SK-N-SH treated with all-trans-retinoic acid at 6 μM for 48 hours (cell line): ENCODE measurements at regions not wholly inside any gene's neighbourhood (a gene's known extent, or its start where the extent isn't known, plus 50 kb on each side); places are given as distances from the start of the nearest gene placed in this dataset.
"Not testable (repeated sequence)": the region's sequence is repeated elsewhere in the genome, so short reads cannot be mapped to it uniquely, and the experiment has no call there.

Experiments
- ATAC-seq: fragments of 200-7000 bp; cut with Tn5 transposase; 3 replicates; pipeline ENCODE4 v1.9.1; 2020; ENCODE audit warnings: mild to moderate bottlenecking, moderate library complexity
- ARNTL ChIP-seq: fragments of 450-650 bp; formaldehyde crosslinking; IDR thresholded peaks from 2 replicates; pipeline ENCODE4 v1.5.0; 2020; ENCODE audit warnings: low read depth, mild to moderate bottlenecking, moderate library complexity, borderline replicate concordance
- BACH2 ChIP-seq: fragments of 250-450 bp; sonication (Bioruptor Pico); IDR thresholded peaks from 2 replicates; pipeline ENCODE4 v1.9.0; 2021; ENCODE audit warnings: mild to moderate bottlenecking, borderline replicate concordance
- CSDC2 ChIP-seq: fragments of 250-450 bp; sonication (Bioruptor Pico); IDR thresholded peaks from 2 replicates; pipeline ENCODE4 v1.5.0; 2020; ENCODE audit warnings: mild to moderate bottlenecking, moderate library complexity
- ESRRG ChIP-seq: fragments of 250-450 bp; sonication (Bioruptor Pico); IDR thresholded peaks from 2 replicates; pipeline ENCODE4 v1.6.1; 2021; ENCODE audit warnings: mild to moderate bottlenecking
- GLIS3 ChIP-seq: fragments of 250-450 bp; sonication (Bioruptor Pico); IDR thresholded peaks from 2 replicates; pipeline ENCODE4 v1.5.0; 2020; ENCODE audit warnings: mild to moderate bottlenecking, moderate library complexity
- ISL1 ChIP-seq: fragments of 250-450 bp; sonication (Bioruptor Pico); IDR thresholded peaks from 2 replicates; pipeline ENCODE4 v2.1.2; 2022; ENCODE audit warnings: mild to moderate bottlenecking, moderate library complexity
- OSR1 ChIP-seq: fragments of 250-450 bp; sonication (Bioruptor Pico); IDR thresholded peaks from 2 replicates; pipeline ENCODE4 v1.8.0; 2022; ENCODE audit warnings: moderate library complexity, mild to moderate bottlenecking, inconsistent platforms
- PPARA ChIP-seq: fragments of 250-450 bp; sonication (Bioruptor Pico); IDR thresholded peaks from 2 replicates; pipeline ENCODE4 v1.5.0; 2020; ENCODE audit warnings: mild to moderate bottlenecking, borderline replicate concordance
- RARB ChIP-seq: fragments of 250-450 bp; sonication (Bioruptor Pico); IDR thresholded peaks from 2 replicates; pipeline ENCODE4 v1.8.0; 2021; ENCODE audit warnings: mild to moderate bottlenecking, moderate library complexity
- SNAI2 ChIP-seq: fragments of 250-450 bp; sonication (Bioruptor Pico); IDR thresholded peaks from 2 replicates; pipeline ENCODE4 v1.5.0; 2020; ENCODE audit warnings: mild to moderate bottlenecking, moderate library complexity
- TCF4 ChIP-seq: fragments of 250-450 bp; sonication (Bioruptor Pico); IDR thresholded peaks from 2 replicates; pipeline ENCODE4 v1.8.0; 2021; ENCODE audit warnings: mild to moderate bottlenecking, moderate library complexity, borderline replicate concordance
- ZC3H10 ChIP-seq: fragments of 250-450 bp; sonication (Bioruptor Pico); IDR thresholded peaks from 2 replicates; pipeline ENCODE4 v1.5.1; 2021; ENCODE audit warnings: mild to moderate bottlenecking, moderate library complexity
- ZFP3 ChIP-seq: fragments of 250-450 bp; sonication (Bioruptor Pico); IDR thresholded peaks from 2 replicates; pipeline ENCODE4 v1.5.0; 2020; ENCODE audit warnings: mild to moderate bottlenecking, moderate library complexity
- ZFP30 ChIP-seq: fragments of 450-650 bp; formaldehyde crosslinking; IDR thresholded peaks from 2 replicates; pipeline ENCODE4 v1.5.0; 2022; ENCODE audit warnings: mild to moderate bottlenecking, moderate library complexity
- ZNF565 ChIP-seq: fragments of 450-650 bp; formaldehyde crosslinking; conservative IDR thresholded peaks from 2 replicates; pipeline ENCODE4 v1.5.0; 2020; ENCODE audit warnings: low read depth, mild to moderate bottlenecking, moderate library complexity
- ZNF70 ChIP-seq: fragments of 450-650 bp; formaldehyde crosslinking; IDR thresholded peaks from 2 replicates; pipeline ENCODE4 v1.5.0; 2020; ENCODE audit warnings: mild to moderate bottlenecking, moderate library complexity
- TF ChIP-seq, protein P1 (sequence below): fragments of 250-450 bp; sonication (Bioruptor Pico); IDR thresholded peaks from 2 replicates; pipeline ENCODE4 v1.5.1; 2021; ENCODE audit warnings: mild to moderate bottlenecking, moderate library complexity
- TF ChIP-seq, protein P2 (sequence below): fragments of 250-450 bp; sonication (Bioruptor Pico); IDR thresholded peaks from 2 replicates; pipeline ENCODE4 v1.8.0; 2020; ENCODE audit warnings: mild to moderate bottlenecking, moderate library complexity, borderline replicate concordance
- TF ChIP-seq, protein P3 (sequence below): fragments of 250-450 bp; sonication (Bioruptor Pico); IDR thresholded peaks from 2 replicates; pipeline ENCODE4 v1.5.1; 2020; ENCODE audit warnings: low read depth, mild to moderate bottlenecking, moderate library complexity
- TF ChIP-seq, protein P4 (sequence below): fragments of 250-450 bp; sonication (Bioruptor Pico); IDR thresholded peaks from 2 replicates; pipeline ENCODE4 v1.8.0; 2021; ENCODE audit warnings: low read depth, mild to moderate bottlenecking, moderate library complexity, borderline replicate concordance
- TF ChIP-seq, protein P5 (sequence below): fragments of 250-450 bp; sonication (Bioruptor Pico); IDR thresholded peaks from 2 replicates; pipeline ENCODE4 v1.5.0; 2020; ENCODE audit warnings: mild to moderate bottlenecking, moderate library complexity

DNA sequence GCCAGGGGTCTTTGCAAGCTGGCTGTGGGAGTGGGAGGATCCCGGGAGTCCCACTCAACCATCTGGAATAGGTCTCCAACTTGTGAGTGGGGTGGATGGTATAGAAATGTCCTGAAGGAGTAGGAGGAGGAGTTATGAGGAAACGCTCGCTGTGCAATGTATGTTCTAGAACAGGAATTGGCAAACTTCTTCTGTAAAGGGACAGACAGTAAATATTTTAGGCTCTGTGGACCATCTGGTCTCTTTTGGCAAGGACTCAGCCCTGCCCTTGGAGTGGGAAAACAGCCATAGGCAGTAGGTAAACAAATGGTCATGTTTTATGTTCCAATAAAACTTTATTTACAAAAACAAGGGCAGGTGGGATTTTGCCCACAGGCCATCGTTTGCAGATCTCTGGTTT is 149.2 kb downstream of the NPIPB5 start:
- ATAC-seq: no peak
- TF ChIP-seq PPARA (no peak), SNAI2 (CRISPR knock-in tag) (no peak), ZNF565 (no peak), BACH2 (CRISPR knock-in tag) (no peak), ZC3H10 (no peak), ESRRG (CRISPR knock-in tag) (no peak), RARB (no peak), ZFP30 (no peak), GLIS3 (no peak), ZFP3 (CRISPR knock-in tag) (no peak)
- TF ChIP-seq, protein P1, sequence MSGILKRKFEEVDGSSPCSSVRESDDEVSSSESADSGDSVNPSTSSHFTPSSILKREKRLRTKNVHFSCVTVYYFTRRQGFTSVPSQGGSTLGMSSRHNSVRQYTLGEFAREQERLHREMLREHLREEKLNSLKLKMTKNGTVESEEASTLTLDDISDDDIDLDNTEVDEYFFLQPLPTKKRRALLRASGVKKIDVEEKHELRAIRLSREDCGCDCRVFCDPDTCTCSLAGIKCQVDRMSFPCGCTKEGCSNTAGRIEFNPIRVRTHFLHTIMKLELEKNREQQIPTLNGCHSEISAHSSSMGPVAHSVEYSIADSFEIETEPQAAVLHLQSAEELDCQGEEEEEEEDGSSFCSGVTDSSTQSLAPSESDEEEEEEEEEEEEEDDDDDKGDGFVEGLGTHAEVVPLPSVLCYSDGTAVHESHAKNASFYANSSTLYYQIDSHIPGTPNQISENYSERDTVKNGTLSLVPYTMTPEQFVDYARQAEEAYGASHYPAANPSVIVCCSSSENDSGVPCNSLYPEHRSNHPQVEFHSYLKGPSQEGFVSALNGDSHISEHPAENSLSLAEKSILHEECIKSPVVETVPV (CRISPR knock-in tag): no peak
- TF ChIP-seq, protein P2, sequence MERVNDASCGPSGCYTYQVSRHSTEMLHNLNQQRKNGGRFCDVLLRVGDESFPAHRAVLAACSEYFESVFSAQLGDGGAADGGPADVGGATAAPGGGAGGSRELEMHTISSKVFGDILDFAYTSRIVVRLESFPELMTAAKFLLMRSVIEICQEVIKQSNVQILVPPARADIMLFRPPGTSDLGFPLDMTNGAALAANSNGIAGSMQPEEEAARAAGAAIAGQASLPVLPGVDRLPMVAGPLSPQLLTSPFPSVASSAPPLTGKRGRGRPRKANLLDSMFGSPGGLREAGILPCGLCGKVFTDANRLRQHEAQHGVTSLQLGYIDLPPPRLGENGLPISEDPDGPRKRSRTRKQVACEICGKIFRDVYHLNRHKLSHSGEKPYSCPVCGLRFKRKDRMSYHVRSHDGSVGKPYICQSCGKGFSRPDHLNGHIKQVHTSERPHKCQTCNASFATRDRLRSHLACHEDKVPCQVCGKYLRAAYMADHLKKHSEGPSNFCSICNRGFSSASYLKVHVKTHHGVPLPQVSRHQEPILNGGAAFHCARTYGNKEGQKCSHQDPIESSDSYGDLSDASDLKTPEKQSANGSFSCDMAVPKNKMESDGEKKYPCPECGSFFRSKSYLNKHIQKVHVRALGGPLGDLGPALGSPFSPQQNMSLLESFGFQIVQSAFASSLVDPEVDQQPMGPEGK (CRISPR knock-in tag): no peak

DNA sequence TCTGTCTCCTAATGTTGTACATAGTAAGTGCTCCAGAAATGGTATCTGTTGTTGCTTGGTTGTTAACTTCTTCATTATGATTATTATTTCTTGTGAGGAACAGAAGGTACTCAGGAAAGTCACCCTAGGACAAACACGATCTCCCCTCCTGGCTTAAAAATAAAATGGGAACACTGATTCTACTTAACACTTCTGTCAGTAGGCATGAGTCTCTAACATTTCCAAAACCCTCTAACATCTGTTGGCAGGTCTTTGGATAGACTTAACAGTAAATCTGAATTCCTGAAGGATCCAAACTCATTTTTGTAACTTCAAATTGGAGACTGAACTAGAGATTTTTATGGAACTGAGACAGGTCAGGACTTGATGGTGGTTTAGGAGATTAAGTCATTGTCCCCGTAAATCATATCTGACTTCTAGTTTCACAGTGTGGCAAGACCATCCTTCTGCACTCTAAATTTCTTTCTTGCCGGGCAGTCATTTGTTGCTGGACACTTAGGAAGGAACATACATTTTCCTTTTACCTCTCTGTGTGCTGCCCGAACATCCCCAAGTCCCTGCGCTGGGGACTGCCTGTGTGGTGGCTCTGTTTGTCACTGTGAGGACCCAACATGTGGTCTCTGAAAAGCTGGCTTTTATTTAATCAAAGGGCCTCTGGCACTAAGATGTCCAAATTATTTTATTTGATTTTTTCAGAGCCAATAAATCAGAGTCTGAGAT is 149.9 kb downstream of the NPIPB5 start:
- ATAC-seq: no peak
- TF ChIP-seq ZNF565 (no peak), CSDC2 (CRISPR knock-in tag) (no peak), ARNTL (CRISPR knock-in tag) (no peak), ESRRG (CRISPR knock-in tag) (no peak), SNAI2 (CRISPR knock-in tag) (no peak), OSR1 (CRISPR knock-in tag) (no peak), ISL1 (CRISPR knock-in tag) (no peak), TCF4 (CRISPR knock-in tag) (no peak), BACH2 (CRISPR knock-in tag) (no peak)
- TF ChIP-seq, protein P2 (CRISPR knock-in tag): no peak

DNA sequence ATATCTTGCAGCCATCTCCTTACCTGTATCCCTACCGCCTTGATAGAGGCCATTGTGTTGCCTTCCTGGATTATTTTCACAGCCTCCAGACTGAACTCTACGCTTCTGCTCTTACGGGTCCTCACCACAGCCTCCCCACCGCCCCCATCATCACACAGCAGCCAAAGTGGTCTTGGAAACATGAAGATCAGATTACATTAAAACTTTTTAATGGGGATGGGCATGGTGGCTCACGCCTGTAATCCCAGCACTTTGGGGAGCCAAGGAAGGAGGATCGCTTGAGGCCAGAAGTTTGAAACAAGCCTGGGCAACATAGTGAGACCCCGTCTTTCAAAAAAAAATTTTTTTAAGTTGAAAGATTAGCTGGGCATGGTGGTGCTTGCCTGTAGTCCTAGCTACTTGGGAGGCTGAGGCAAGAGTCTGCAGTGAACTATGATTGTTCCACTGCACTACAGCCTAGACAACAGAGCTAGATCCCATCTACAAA is 150.5 kb downstream of the NPIPB5 start:
- ATAC-seq: no peak
- TF ChIP-seq, protein P1 (CRISPR knock-in tag): no peak
- TF ChIP-seq ZFP3 (CRISPR knock-in tag) (no peak), ISL1 (CRISPR knock-in tag) (no peak), ZNF70 (no peak), OSR1 (CRISPR knock-in tag) (no peak), BACH2 (CRISPR knock-in tag) (no peak), PPARA (no peak)
- TF ChIP-seq, protein P3, sequence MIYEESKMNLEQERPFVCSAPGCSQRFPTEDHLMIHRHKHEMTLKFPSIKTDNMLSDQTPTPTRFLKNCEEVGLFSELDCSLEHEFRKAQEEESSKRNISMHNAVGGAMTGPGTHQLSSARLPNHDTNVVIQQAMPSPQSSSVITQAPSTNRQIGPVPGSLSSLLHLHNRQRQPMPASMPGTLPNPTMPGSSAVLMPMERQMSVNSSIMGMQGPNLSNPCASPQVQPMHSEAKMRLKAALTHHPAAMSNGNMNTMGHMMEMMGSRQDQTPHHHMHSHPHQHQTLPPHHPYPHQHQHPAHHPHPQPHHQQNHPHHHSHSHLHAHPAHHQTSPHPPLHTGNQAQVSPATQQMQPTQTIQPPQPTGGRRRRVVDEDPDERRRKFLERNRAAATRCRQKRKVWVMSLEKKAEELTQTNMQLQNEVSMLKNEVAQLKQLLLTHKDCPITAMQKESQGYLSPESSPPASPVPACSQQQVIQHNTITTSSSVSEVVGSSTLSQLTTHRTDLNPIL (CRISPR knock-in tag): no peak
- TF ChIP-seq, protein P4, sequence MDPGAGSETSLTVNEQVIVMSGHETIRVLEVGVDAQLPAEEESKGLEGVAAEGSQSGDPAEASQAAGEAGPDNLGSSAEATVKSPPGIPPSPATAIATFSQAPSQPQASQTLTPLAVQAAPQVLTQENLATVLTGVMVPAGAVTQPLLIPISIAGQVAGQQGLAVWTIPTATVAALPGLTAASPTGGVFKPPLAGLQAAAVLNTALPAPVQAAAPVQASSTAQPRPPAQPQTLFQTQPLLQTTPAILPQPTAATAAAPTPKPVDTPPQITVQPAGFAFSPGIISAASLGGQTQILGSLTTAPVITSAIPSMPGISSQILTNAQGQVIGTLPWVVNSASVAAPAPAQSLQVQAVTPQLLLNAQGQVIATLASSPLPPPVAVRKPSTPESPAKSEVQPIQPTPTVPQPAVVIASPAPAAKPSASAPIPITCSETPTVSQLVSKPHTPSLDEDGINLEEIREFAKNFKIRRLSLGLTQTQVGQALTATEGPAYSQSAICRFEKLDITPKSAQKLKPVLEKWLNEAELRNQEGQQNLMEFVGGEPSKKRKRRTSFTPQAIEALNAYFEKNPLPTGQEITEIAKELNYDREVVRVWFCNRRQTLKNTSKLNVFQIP (CRISPR knock-in tag): no peak
- TF ChIP-seq, protein P2 (CRISPR knock-in tag): no peak
- TF ChIP-seq, protein P5, sequence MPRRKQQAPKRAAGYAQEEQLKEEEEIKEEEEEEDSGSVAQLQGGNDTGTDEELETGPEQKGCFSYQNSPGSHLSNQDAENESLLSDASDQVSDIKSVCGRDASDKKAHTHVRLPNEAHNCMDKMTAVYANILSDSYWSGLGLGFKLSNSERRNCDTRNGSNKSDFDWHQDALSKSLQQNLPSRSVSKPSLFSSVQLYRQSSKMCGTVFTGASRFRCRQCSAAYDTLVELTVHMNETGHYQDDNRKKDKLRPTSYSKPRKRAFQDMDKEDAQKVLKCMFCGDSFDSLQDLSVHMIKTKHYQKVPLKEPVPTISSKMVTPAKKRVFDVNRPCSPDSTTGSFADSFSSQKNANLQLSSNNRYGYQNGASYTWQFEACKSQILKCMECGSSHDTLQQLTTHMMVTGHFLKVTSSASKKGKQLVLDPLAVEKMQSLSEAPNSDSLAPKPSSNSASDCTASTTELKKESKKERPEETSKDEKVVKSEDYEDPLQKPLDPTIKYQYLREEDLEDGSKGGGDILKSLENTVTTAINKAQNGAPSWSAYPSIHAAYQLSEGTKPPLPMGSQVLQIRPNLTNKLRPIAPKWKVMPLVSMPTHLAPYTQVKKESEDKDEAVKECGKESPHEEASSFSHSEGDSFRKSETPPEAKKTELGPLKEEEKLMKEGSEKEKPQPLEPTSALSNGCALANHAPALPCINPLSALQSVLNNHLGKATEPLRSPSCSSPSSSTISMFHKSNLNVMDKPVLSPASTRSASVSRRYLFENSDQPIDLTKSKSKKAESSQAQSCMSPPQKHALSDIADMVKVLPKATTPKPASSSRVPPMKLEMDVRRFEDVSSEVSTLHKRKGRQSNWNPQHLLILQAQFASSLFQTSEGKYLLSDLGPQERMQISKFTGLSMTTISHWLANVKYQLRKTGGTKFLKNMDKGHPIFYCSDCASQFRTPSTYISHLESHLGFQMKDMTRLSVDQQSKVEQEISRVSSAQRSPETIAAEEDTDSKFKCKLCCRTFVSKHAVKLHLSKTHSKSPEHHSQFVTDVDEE: no peak

DNA sequence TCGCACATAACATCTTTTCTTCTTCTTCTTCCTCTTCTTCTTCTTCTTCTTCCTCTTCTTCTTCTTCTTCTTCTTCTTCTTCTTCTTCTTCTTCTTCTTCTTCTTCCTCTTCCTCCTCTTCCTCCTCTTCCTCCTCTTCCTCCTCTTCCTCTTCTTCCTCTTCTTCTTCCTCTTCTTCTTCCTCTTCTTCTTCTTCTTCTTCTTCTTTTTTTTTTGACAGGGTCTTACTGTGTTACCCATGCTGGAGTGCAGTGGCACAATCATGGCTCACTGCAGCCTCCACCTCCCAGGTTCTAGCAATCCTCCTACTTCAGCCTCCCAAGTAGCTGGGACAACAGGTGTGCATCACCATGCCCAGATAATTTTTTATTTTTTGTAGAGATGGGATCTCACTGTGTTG is 151.0 kb upstream of the HS3ST2 start:
- ATAC-seq: not testable (repeated sequence)
